ENCODE measurements at regions not wholly inside any gene's neighbourhood (a gene's known extent, or its start where the extent isn't known, plus 50 kb on each side); places are given as distances from the start of the nearest gene placed in this dataset.
A peak's percentile ranks its signal among the peaks of the same experiment; 100 is the strongest.

- DNase-seq = no peak
- no peak for TF ChIP-seq CTCF (IDR thresholded peaks at IDR 0.05; ENCODE audit: partially characterized antibody, unreplicated experiment)
- H3K4me1 Mint-ChIP-seq (ENCODE audit: low read depth, unreplicated experiment) = peaks cover 14% of the 10 kb centered on the region
Measured at GRCh38 chr4:171602638-171603355, 210.4 kb upstream of the GALNTL6 start.

GRCh38 chr4:171601091-171601490 is 212.1 kb upstream of the GALNTL6 start:
- H3K9me3 Mint-ChIP-seq (ENCODE audit: unreplicated experiment) = peaks cover 2% of the 10 kb centered on the region
- TF ChIP-seq CTCF (IDR thresholded peaks at IDR 0.05; ENCODE audit: partially characterized antibody, unreplicated experiment) = no peak
- peaks cover 14% of the 10 kb centered on the region for H3K4me1 Mint-ChIP-seq (ENCODE audit: low read depth, unreplicated experiment)
- peaks cover 2% of the 10 kb centered on the region for H3K27me3 Mint-ChIP-seq (ENCODE audit: unreplicated experiment)
- no peak overlapping the region for H3K27ac Mint-ChIP-seq (ENCODE audit: unreplicated experiment)
- no peak overlapping the region for H3K4me3 Mint-ChIP-seq (ENCODE audit: unreplicated experiment)
- no peaks in the 10 kb centered on the region for H3K36me3 Mint-ChIP-seq (ENCODE audit: unreplicated experiment)
- no peak for DNase-seq

More at GRCh38 chr4:171602638-171603355, 210.4 kb upstream of the GALNTL6 start:
- no peaks in the 10 kb centered on the region for H3K27me3 Mint-ChIP-seq (ENCODE audit: unreplicated experiment)
- no peak overlapping the region for H3K4me3 Mint-ChIP-seq (ENCODE audit: unreplicated experiment)
- H3K27ac Mint-ChIP-seq (ENCODE audit: unreplicated experiment) = peak overlapping the region; percentile 39
- no peaks in the 10 kb centered on the region for H3K36me3 Mint-ChIP-seq (ENCODE audit: unreplicated experiment)
- H3K9me3 Mint-ChIP-seq (ENCODE audit: unreplicated experiment) = peaks cover 2% of the 10 kb centered on the region

GRCh38 chr4:171599628-171600027 is 213.6 kb upstream of the GALNTL6 start:
- no peak overlapping the region for H3K4me3 Mint-ChIP-seq (ENCODE audit: unreplicated experiment)
- H3K9me3 Mint-ChIP-seq (ENCODE audit: unreplicated experiment) = peaks cover 2% of the 10 kb centered on the region
- no peaks in the 10 kb centered on the region for H3K36me3 Mint-ChIP-seq (ENCODE audit: unreplicated experiment)
- TF ChIP-seq CTCF (IDR thresholded peaks at IDR 0.05; ENCODE audit: partially characterized antibody, unreplicated experiment) = no peak
- H3K27ac Mint-ChIP-seq (ENCODE audit: unreplicated experiment) = no peak overlapping the region
- no peak for DNase-seq
- H3K27me3 Mint-ChIP-seq (ENCODE audit: unreplicated experiment) = peaks cover 2% of the 10 kb centered on the region
- H3K4me1 Mint-ChIP-seq (ENCODE audit: low read depth, unreplicated experiment) = peaks cover 14% of the 10 kb centered on the region

- no peak for DNase-seq
Measured at GRCh38 chr4:171594293-171594692, 218.9 kb upstream of the GALNTL6 start.

More at GRCh38 chr4:171594293-171594692, 218.9 kb upstream of the GALNTL6 start:
- no peak for TF ChIP-seq CTCF (IDR thresholded peaks at IDR 0.05; ENCODE audit: partially characterized antibody, unreplicated experiment)
- peaks cover 2% of the 10 kb centered on the region for H3K9me3 Mint-ChIP-seq (ENCODE audit: unreplicated experiment)
- no peaks in the 10 kb centered on the region for H3K4me1 Mint-ChIP-seq (ENCODE audit: low read depth, unreplicated experiment)
- no peak overlapping the region for H3K27ac Mint-ChIP-seq (ENCODE audit: unreplicated experiment)
- no peak overlapping the region for H3K4me3 Mint-ChIP-seq (ENCODE audit: unreplicated experiment)
- H3K36me3 Mint-ChIP-seq (ENCODE audit: unreplicated experiment) = no peaks in the 10 kb centered on the region
- H3K27me3 Mint-ChIP-seq (ENCODE audit: unreplicated experiment) = peaks cover 2% of the 10 kb centered on the region
